ENCODE measurements at regions not wholly inside any gene's neighbourhood (a gene's known extent, or its start where the extent isn't known, plus 50 kb on each side); places are given as distances from the start of the nearest gene placed in this dataset.

DNA sequence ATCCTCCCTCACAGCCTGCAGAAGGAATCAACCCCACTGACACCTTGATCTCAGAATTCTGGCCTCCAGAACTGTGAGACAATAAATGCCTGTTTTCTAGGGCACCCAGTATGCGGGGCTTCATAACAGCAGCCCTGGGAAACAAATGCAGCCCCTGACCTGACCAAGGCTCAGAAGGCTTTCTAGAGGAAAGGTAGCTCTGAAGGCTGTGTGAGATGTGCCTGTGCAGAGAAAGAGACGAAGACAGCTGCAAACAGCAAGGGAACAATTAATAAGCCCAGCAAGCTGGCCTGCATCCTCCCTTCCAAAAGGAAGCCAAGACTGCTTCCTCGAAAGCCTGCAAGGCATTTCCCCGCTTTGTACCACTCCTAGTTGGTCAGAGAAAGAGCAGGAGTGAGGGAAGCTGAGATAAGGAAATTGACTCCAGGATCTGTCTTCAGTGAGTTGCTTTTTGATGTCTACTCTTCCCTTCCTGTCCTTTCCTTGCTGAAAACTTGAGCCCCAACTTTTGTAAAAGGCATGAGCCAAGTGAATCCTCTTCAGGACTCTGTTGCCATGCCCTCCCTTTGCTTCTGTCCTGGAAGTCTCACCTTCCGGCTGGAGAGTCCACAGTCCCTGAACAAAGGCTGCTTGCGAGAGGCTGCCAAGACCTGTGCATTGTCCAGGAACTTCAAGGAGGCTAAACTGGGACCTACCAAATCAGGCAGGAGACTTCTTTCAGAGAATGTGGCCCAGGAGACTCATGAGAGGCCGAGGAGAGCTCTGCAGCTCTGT, 71.2 kb upstream of the ARID5B start:
- no peak overlapping the region for H3K4me2 ChIP-seq
- Mint-ChIP-seq H3K9me3 (no peaks in the 10 kb centered on the region), H3K4me3 (no peak overlapping the region), H3K36me3 (no peaks in the 10 kb centered on the region), H3K4me1 (peaks cover 4% of the 10 kb centered on the region), H3K27me3 (ENCODE audit: insufficient read depth, low read depth) (peaks cover 4% of the 10 kb centered on the region), H3K27ac (no peak overlapping the region)
- H3F3A ChIP-seq (ENCODE audit: low read depth): no peaks in the 10 kb centered on the region
- H4K20me1 ChIP-seq (ENCODE audit: low read depth): no peaks in the 10 kb centered on the region
- no peaks in the 10 kb centered on the region for H3K79me2 ChIP-seq (ENCODE audit: low read depth)
- peak overlapping the region; percentile 68 for H2AFZ ChIP-seq (replicated peaks)
- H3K27me3 ChIP-seq: no peaks in the 10 kb centered on the region
- no peak for DNase-seq (ENCODE audit: low spot score)
- no peak overlapping the region for H3K9ac ChIP-seq
- H3K4me1 ChIP-seq: peaks cover 8% of the 10 kb centered on the region
- H3K9me3 ChIP-seq (ENCODE audit: low read depth): no peaks in the 10 kb centered on the region
- no peak for TF ChIP-seq EZH2phosphoT487 (IDR thresholded peaks at IDR 0.05)
- TF ChIP-seq, protein P1, sequence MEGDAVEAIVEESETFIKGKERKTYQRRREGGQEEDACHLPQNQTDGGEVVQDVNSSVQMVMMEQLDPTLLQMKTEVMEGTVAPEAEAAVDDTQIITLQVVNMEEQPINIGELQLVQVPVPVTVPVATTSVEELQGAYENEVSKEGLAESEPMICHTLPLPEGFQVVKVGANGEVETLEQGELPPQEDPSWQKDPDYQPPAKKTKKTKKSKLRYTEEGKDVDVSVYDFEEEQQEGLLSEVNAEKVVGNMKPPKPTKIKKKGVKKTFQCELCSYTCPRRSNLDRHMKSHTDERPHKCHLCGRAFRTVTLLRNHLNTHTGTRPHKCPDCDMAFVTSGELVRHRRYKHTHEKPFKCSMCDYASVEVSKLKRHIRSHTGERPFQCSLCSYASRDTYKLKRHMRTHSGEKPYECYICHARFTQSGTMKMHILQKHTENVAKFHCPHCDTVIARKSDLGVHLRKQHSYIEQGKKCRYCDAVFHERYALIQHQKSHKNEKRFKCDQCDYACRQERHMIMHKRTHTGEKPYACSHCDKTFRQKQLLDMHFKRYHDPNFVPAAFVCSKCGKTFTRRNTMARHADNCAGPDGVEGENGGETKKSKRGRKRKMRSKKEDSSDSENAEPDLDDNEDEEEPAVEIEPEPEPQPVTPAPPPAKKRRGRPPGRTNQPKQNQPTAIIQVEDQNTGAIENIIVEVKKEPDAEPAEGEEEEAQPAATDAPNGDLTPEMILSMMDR (IDR thresholded peaks at IDR 0.05): no peak
- no peak for TF ChIP-seq EZH2 (IDR thresholded peaks at IDR 0.05)
- no peak overlapping the region for H3K4me3 ChIP-seq
- H3K27ac ChIP-seq: no peak overlapping the region
- no peaks in the 10 kb centered on the region for H3K36me3 ChIP-seq

DNA sequence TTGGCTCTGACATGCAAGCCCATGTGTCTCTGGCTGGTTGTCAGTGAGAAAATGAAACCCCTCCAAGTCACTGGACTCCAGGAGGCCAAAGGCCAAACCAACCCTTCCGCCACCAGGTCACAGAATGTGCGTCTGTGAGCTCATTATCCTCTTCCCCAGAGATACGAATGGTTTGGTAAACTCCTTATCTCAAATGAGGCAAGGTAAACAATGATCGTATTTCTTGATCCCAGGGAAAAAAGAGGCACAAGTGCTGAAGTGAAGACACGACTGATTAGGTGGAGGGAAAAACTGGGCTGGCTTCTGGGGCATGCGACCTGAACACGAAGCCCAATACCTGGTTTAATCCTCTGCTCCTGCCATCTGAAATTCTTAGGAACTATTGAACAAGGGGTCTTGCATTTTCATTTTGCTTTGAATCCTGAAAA, 70.6 kb upstream of the ARID5B start:
- Histone ChIP-seq H2AFZ (replicated peaks) (no peak overlapping the region), H3F3A (ENCODE audit: low read depth) (no peaks in the 10 kb centered on the region), H4K20me1 (ENCODE audit: low read depth) (no peaks in the 10 kb centered on the region), H3K9me3 (ENCODE audit: low read depth) (no peaks in the 10 kb centered on the region), H3K4me1 (peaks cover 5% of the 10 kb centered on the region), H3K9ac (no peak overlapping the region), H3K4me3 (no peak overlapping the region), H3K79me2 (ENCODE audit: low read depth) (no peaks in the 10 kb centered on the region), H3K4me2 (no peak overlapping the region), H3K36me3 (no peaks in the 10 kb centered on the region), H3K27ac (no peak overlapping the region), H3K27me3 (no peaks in the 10 kb centered on the region)
- no peak for DNase-seq (ENCODE audit: low spot score)
- Mint-ChIP-seq H3K36me3 (no peaks in the 10 kb centered on the region), H3K27me3 (ENCODE audit: insufficient read depth, low read depth) (peaks cover 4% of the 10 kb centered on the region), H3K4me3 (no peak overlapping the region), H3K9me3 (no peaks in the 10 kb centered on the region), H3K4me1 (peaks cover 9% of the 10 kb centered on the region), H3K27ac (no peak overlapping the region)
- TF ChIP-seq EZH2phosphoT487 (IDR thresholded peaks at IDR 0.05): no peak
- TF ChIP-seq, protein P1 (IDR thresholded peaks at IDR 0.05): no peak

DNA sequence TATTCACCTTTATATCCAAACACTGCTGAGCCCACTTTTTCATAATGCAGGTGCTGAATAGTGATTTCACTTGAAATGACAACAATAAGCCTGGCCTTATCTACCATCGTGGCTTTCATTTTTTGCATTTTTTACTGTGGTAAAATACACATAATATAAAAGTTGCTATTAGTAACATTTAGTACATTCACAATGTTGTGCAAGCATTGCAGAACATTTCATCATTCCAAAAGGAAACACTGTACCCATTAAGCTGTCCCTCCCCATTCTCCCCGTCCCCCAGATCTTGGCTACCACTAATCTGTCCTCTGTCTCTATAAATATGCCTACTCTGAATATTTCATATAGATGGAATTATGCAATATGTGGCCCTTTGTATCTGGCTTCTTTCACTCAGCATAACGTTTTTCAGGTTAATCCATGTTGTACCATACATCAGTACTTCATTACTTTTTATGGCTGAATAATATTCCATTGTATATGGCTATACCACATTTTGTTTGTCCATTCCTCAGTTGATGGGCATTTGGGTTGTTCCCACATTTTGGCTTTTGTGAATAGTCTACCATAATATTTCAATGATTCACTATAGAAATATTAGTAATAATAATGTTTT, 68.5 kb upstream of the ARID5B start:
- Histone ChIP-seq H3K27me3 (no peaks in the 10 kb centered on the region), H3K27ac (no peak overlapping the region), H3K9me3 (ENCODE audit: low read depth) (no peaks in the 10 kb centered on the region), H3K4me2 (no peak overlapping the region), H3K36me3 (no peaks in the 10 kb centered on the region), H3F3A (ENCODE audit: low read depth) (no peaks in the 10 kb centered on the region), H2AFZ (replicated peaks) (no peak overlapping the region), H3K9ac (no peak overlapping the region), H3K79me2 (ENCODE audit: low read depth) (no peaks in the 10 kb centered on the region), H4K20me1 (ENCODE audit: low read depth) (no peaks in the 10 kb centered on the region), H3K4me3 (no peak overlapping the region), H3K4me1 (no peaks in the 10 kb centered on the region)
- TF ChIP-seq, protein P1 (IDR thresholded peaks at IDR 0.05): no peak
- TF ChIP-seq EZH2phosphoT487 (IDR thresholded peaks at IDR 0.05): no peak
- no peak for TF ChIP-seq EZH2 (IDR thresholded peaks at IDR 0.05)
- peaks cover 29% of the 10 kb centered on the region for H3K4me1 Mint-ChIP-seq
- H3K9me3 Mint-ChIP-seq: no peaks in the 10 kb centered on the region
- no peak overlapping the region for H3K4me3 Mint-ChIP-seq
- no peak for DNase-seq (ENCODE audit: low spot score)
- H3K27me3 Mint-ChIP-seq (ENCODE audit: insufficient read depth, low read depth): peaks cover 4% of the 10 kb centered on the region
- H3K36me3 Mint-ChIP-seq: no peaks in the 10 kb centered on the region
- no peak overlapping the region for H3K27ac Mint-ChIP-seq

Data from neural progenitor cell (in vitro differentiated cells).